ENCODE measurements at regions not wholly inside any gene's neighbourhood (a gene's known extent, or its start where the extent isn't known, plus 50 kb on each side); places are given as distances from the start of the nearest gene placed in this dataset.

GRCh38 chr6:167767715-167768107 is 59.0 kb upstream of the AFDN start:
- TF ChIP-seq ZNF133 (tag by site-specific recombination; IDR thresholded peaks at IDR 0.05): no peak
- no peak for TF ChIP-seq ZNF510 (tag by site-specific recombination; IDR thresholded peaks at IDR 0.05; ENCODE audit: insufficient replicate concordance)
- no peak for TF ChIP-seq ZFP41 (tag by site-specific recombination; IDR thresholded peaks at IDR 0.05; ENCODE audit: borderline replicate concordance)
- TF ChIP-seq CTCF (tag by site-specific recombination; IDR thresholded peaks at IDR 0.05): no peak
- no peak for TF ChIP-seq ZFP69B (tag by site-specific recombination; IDR thresholded peaks at IDR 0.05)
- no peak for TF ChIP-seq HOXA7 (CRISPR knock-in tag; IDR thresholded peaks at IDR 0.05; ENCODE audit: borderline replicate concordance)
- TF ChIP-seq, protein P1, sequence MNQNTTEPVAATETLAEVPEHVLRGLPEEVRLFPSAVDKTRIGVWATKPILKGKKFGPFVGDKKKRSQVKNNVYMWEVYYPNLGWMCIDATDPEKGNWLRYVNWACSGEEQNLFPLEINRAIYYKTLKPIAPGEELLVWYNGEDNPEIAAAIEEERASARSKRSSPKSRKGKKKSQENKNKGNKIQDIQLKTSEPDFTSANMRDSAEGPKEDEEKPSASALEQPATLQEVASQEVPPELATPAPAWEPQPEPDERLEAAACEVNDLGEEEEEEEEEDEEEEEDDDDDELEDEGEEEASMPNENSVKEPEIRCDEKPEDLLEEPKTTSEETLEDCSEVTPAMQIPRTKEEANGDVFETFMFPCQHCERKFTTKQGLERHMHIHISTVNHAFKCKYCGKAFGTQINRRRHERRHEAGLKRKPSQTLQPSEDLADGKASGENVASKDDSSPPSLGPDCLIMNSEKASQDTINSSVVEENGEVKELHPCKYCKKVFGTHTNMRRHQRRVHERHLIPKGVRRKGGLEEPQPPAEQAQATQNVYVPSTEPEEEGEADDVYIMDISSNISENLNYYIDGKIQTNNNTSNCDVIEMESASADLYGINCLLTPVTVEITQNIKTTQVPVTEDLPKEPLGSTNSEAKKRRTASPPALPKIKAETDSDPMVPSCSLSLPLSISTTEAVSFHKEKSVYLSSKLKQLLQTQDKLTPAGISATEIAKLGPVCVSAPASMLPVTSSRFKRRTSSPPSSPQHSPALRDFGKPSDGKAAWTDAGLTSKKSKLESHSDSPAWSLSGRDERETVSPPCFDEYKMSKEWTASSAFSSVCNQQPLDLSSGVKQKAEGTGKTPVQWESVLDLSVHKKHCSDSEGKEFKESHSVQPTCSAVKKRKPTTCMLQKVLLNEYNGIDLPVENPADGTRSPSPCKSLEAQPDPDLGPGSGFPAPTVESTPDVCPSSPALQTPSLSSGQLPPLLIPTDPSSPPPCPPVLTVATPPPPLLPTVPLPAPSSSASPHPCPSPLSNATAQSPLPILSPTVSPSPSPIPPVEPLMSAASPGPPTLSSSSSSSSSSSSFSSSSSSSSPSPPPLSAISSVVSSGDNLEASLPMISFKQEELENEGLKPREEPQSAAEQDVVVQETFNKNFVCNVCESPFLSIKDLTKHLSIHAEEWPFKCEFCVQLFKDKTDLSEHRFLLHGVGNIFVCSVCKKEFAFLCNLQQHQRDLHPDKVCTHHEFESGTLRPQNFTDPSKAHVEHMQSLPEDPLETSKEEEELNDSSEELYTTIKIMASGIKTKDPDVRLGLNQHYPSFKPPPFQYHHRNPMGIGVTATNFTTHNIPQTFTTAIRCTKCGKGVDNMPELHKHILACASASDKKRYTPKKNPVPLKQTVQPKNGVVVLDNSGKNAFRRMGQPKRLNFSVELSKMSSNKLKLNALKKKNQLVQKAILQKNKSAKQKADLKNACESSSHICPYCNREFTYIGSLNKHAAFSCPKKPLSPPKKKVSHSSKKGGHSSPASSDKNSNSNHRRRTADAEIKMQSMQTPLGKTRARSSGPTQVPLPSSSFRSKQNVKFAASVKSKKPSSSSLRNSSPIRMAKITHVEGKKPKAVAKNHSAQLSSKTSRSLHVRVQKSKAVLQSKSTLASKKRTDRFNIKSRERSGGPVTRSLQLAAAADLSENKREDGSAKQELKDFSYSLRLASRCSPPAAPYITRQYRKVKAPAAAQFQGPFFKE (tag by site-specific recombination; IDR thresholded peaks at IDR 0.05; ENCODE audit: borderline replicate concordance): no peak
- TF ChIP-seq ZBTB20 (tag by site-specific recombination; IDR thresholded peaks at IDR 0.05): no peak
